ENCODE measurements at regions not wholly inside any gene's neighbourhood (a gene's known extent, or its start where the extent isn't known, plus 50 kb on each side); places are given as distances from the start of the nearest gene placed in this dataset.

GRCh38 chr7:40965774-40966173, 737.1 kb downstream of the INHBA start:
- TF ChIP-seq CTCF (conservative IDR thresholded peaks at IDR 0.05; ENCODE audit: low read depth in 2 of 2) (no peak), POLR2AphosphoS5 (IDR thresholded peaks at IDR 0.05; ENCODE audit: low read depth) (no peak), CREB1 (CRISPR knock-in tag; IDR thresholded peaks at IDR 0.05; ENCODE audit: low read depth) (no peak), ZNF331 (CRISPR knock-in tag; IDR thresholded peaks at IDR 0.05; ENCODE audit: low read depth) (no peak), EZH2phosphoT487 (IDR thresholded peaks at IDR 0.05; ENCODE audit: unreplicated experiment) (no peak), EZH2 (IDR thresholded peaks at IDR 0.05; ENCODE audit: low read depth, unreplicated experiment) (no peak), STAT1 (IDR thresholded peaks at IDR 0.05; ENCODE audit: unreplicated experiment) (no peak), JUNB (IDR thresholded peaks at IDR 0.05; ENCODE audit: unreplicated experiment) (no peak), ETS1 (IDR thresholded peaks at IDR 0.05) (no peak), ZNF114 (CRISPR knock-in tag; IDR thresholded peaks at IDR 0.05) (no peak)
- TF ChIP-seq, protein P1, sequence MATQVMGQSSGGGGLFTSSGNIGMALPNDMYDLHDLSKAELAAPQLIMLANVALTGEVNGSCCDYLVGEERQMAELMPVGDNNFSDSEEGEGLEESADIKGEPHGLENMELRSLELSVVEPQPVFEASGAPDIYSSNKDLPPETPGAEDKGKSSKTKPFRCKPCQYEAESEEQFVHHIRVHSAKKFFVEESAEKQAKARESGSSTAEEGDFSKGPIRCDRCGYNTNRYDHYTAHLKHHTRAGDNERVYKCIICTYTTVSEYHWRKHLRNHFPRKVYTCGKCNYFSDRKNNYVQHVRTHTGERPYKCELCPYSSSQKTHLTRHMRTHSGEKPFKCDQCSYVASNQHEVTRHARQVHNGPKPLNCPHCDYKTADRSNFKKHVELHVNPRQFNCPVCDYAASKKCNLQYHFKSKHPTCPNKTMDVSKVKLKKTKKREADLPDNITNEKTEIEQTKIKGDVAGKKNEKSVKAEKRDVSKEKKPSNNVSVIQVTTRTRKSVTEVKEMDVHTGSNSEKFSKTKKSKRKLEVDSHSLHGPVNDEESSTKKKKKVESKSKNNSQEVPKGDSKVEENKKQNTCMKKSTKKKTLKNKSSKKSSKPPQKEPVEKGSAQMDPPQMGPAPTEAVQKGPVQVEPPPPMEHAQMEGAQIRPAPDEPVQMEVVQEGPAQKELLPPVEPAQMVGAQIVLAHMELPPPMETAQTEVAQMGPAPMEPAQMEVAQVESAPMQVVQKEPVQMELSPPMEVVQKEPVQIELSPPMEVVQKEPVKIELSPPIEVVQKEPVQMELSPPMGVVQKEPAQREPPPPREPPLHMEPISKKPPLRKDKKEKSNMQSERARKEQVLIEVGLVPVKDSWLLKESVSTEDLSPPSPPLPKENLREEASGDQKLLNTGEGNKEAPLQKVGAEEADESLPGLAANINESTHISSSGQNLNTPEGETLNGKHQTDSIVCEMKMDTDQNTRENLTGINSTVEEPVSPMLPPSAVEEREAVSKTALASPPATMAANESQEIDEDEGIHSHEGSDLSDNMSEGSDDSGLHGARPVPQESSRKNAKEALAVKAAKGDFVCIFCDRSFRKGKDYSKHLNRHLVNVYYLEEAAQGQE (IDR thresholded peaks at IDR 0.05; ENCODE audit: unreplicated experiment): no peak
- TF ChIP-seq, protein P2, sequence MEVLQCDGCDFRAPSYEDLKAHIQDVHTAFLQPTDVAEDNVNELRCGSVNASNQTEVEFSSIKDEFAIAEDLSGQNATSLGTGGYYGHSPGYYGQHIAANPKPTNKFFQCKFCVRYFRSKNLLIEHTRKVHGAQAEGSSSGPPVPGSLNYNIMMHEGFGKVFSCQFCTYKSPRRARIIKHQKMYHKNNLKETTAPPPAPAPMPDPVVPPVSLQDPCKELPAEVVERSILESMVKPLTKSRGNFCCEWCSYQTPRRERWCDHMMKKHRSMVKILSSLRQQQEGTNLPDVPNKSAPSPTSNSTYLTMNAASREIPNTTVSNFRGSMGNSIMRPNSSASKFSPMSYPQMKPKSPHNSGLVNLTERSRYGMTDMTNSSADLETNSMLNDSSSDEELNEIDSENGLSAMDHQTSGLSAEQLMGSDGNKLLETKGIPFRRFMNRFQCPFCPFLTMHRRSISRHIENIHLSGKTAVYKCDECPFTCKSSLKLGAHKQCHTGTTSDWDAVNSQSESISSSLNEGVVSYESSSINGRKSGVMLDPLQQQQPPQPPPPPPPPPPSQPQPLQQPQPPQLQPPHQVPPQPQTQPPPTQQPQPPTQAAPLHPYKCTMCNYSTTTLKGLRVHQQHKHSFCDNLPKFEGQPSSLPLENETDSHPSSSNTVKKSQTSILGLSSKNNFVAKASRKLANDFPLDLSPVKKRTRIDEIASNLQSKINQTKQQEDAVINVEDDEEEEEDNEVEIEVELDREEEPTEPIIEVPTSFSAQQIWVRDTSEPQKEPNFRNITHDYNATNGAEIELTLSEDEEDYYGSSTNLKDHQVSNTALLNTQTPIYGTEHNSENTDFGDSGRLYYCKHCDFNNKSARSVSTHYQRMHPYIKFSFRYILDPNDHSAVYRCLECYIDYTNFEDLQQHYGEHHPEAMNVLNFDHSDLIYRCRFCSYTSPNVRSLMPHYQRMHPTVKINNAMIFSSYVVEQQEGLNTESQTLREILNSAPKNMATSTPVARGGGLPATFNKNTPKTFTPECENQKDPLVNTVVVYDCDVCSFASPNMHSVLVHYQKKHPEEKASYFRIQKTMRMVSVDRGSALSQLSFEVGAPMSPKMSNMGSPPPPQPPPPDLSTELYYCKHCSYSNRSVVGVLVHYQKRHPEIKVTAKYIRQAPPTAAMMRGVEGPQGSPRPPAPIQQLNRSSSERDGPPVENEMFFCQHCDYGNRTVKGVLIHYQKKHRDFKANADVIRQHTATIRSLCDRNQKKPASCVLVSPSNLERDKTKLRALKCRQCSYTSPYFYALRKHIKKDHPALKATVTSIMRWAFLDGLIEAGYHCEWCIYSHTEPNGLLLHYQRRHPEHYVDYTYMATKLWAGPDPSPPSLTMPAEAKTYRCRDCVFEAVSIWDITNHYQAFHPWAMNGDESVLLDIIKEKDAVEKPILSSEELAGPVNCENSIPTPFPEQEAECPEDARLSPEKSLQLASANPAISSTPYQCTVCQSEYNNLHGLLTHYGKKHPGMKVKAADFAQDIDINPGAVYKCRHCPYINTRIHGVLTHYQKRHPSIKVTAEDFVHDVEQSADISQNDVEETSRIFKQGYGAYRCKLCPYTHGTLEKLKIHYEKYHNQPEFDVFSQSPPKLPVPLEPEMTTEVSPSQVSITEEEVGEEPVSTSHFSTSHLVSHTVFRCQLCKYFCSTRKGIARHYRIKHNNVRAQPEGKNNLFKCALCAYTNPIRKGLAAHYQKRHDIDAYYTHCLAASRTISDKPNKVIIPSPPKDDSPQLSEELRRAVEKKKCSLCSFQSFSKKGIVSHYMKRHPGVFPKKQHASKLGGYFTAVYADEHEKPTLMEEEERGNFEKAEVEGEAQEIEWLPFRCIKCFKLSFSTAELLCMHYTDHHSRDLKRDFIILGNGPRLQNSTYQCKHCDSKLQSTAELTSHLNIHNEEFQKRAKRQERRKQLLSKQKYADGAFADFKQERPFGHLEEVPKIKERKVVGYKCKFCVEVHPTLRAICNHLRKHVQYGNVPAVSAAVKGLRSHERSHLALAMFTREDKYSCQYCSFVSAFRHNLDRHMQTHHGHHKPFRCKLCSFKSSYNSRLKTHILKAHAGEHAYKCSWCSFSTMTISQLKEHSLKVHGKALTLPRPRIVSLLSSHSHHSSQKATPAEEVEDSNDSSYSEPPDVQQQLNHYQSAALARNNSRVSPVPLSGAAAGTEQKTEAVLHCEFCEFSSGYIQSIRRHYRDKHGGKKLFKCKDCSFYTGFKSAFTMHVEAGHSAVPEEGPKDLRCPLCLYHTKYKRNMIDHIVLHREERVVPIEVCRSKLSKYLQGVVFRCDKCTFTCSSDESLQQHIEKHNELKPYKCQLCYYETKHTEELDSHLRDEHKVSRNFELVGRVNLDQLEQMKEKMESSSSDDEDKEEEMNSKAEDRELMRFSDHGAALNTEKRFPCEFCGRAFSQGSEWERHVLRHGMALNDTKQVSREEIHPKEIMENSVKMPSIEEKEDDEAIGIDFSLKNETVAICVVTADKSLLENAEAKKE (CRISPR knock-in tag; IDR thresholded peaks at IDR 0.05): no peak

All from GM23338 (cell line).